Sigmoid colon (tissue), 4 donors: ENCODE measurements at regions not wholly inside any gene's neighbourhood (a gene's known extent, or its start where the extent isn't known, plus 50 kb on each side); places are given as distances from the start of the nearest gene placed in this dataset.

Source experiments
- CTCF ChIP-seq, 4 experiments: fragments of 450-650 bp in 3 of 4; fragments of 200-600 bp in 1 of 4; IDR thresholded peaks; one replicate each; pipeline ENCODE4 v1.5.1; 2016 to 2019; ENCODE audit warnings: antibody characterized with exemption in 4 of 4, mild to moderate bottlenecking in 3 of 4, moderate library complexity in 2 of 4
- POLR2AphosphoS5 ChIP-seq, 4 donors: sonication (generic); formaldehyde crosslinking; IDR thresholded peaks; one replicate each; pipeline ENCODE4 v1.6.1; 2017; ENCODE audit warnings: antibody characterized with exemption in 4 of 4

- no peak for TF ChIP-seq CTCF (IDR thresholded peaks at IDR 0.05)
- TF ChIP-seq POLR2AphosphoS5 (IDR thresholded peaks at IDR 0.05): no peak
Observed at GRCh38 chr13:111864566-111864965, 202.4 kb upstream of the SOX1 start.
